Mucosa of rectum (tissue), 2 donors: ENCODE measurements at regions not wholly inside any gene's neighbourhood (a gene's known extent, or its start where the extent isn't known, plus 50 kb on each side); places are given as distances from the start of the nearest gene placed in this dataset.
"Not testable (repeated sequence)": the region's sequence is repeated elsewhere in the genome, so short reads cannot be mapped to it uniquely, and the experiment has no call there.

ENCODE experiments used
- H3K27ac ChIP-seq, 2 donors: one replicate each; pipeline ENCODE4 v1.7.0; 2013; ENCODE audit warnings: inconsistent platforms in 2 of 2, low read depth in 2 of 2, low read length in 2 of 2
- H3K27me3 ChIP-seq, 2 donors: one replicate each; pipeline ENCODE4 v1.7.0; 2013; ENCODE audit warnings: low read length in 2 of 2; ENCODE audit not compliant: control insufficient read depth in 2 of 2, insufficient read depth in 2 of 2
- H3K36me3 ChIP-seq, 2 donors: one replicate each; pipeline ENCODE4 v1.7.0; 2013; ENCODE audit warnings: low read length in 2 of 2; ENCODE audit not compliant: control insufficient read depth in 2 of 2, insufficient read depth in 2 of 2
- H3K4me1 ChIP-seq, 2 donors: one replicate each; pipeline ENCODE4 v1.7.0; 2013; ENCODE audit warnings: low read length in 2 of 2, mild to moderate bottlenecking in 1 of 2; ENCODE audit not compliant: control insufficient read depth in 2 of 2, insufficient read depth in 2 of 2
- H3K4me3 ChIP-seq, 2 donors: one replicate each; pipeline ENCODE4 v1.7.0; 2013; ENCODE audit warnings: low read length in 2 of 2
- H3K9ac ChIP-seq, 2 donors: one replicate each; pipeline ENCODE4 v1.7.0; 2013; ENCODE audit warnings: low read length in 2 of 2, low read depth in 1 of 2, mild to moderate bottlenecking in 1 of 2
- H3K9me3 ChIP-seq, 2 donors: one replicate each; pipeline ENCODE4 v1.7.0; 2013; ENCODE audit warnings: low read length in 2 of 2; ENCODE audit not compliant: control insufficient read depth in 2 of 2
- donor health status: healthy.
- donor health status: Normal muscosa, but diverticular disease.

GRCh38 chr12:131303576-131303975 is 349.9 kb downstream of the ADGRD1 start:
- H3K4me1 ChIP-seq, H3K9me3 ChIP-seq, H3K36me3 ChIP-seq, H3K9ac ChIP-seq, H3K4me3 ChIP-seq, H3K27me3 ChIP-seq, H3K27ac ChIP-seq: not testable (repeated sequence)

- not testable (repeated sequence) for H3K27me3 ChIP-seq, H3K9me3 ChIP-seq, H3K36me3 ChIP-seq, H3K9ac ChIP-seq, H3K4me1 ChIP-seq, H3K4me3 ChIP-seq, H3K27ac ChIP-seq
These were observed 350.9 kb downstream of the ADGRD1 start for GRCh38 chr12:131304642-131305041.

- Histone ChIP-seq H3K9ac (no peak overlapping the region), H3K27ac (no peak overlapping the region), H3K4me1 (no peaks in the 10 kb centered on the region), H3K4me3 (no peak overlapping the region), H3K36me3 (no peaks in the 10 kb centered on the region), H3K27me3 (no peaks in the 10 kb centered on the region), H3K9me3 (no peaks in the 10 kb centered on the region)
These were observed 356.0 kb downstream of the ADGRD1 start for GRCh38 chr12:131309700-131310099.

- not testable (repeated sequence) for H3K4me1 ChIP-seq, H3K27ac ChIP-seq, H3K27me3 ChIP-seq, H3K36me3 ChIP-seq, H3K9me3 ChIP-seq, H3K4me3 ChIP-seq, H3K9ac ChIP-seq
These were observed 356.7 kb downstream of the ADGRD1 start for GRCh38 chr12:131310227-131310969.

DNA sequence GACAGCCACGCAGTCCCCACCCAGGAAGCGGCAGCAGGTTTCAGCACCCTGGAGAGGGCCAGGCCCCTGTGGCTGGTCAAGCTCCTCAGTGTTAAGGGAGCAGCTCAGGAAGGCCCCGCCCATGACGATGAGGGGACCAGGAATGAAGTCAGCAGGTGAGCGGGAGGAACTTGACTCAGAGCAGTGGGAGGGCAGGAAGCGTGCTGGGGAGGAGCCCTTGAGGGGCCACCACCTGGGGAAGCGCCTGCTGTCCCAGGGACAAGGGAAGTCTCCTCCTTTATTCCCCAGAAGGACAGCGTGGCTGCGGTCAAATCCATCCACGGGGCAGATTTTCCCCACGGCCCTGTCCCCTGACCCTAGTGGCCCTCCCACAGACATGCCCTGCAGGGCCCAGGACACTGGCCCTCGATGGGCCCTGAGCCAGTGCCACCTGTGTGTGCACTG is 357.6 kb downstream of the ADGRD1 start:
- H3K4me3 ChIP-seq, H3K27me3 ChIP-seq, H3K27ac ChIP-seq, H3K4me1 ChIP-seq, H3K36me3 ChIP-seq, H3K9me3 ChIP-seq, H3K9ac ChIP-seq: not testable (repeated sequence)

DNA sequence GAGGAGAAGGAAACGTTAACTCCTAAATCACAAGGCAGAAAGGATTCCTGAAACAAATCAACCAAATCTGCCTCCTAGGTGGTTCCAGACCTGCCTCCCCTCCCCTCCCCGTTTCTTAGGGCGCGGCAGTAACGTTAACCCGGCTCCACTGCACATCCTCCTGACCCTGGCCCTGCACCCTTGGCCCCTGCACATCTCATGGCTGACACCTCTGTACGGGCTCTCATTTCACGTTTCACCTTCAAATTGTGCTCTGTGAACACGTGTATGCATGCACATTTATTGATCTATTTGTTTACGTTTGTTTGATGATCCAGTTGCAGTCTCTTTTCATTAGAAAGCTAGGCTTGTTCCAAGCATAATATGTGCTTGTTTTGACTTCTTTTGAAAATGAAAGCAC is 358.1 kb downstream of the ADGRD1 start:
- no peak overlapping the region for H3K27ac ChIP-seq
- no peaks in the 10 kb centered on the region for H3K9me3 ChIP-seq
- no peaks in the 10 kb centered on the region for H3K4me1 ChIP-seq
- no peak overlapping the region for H3K9ac ChIP-seq
- H3K4me3 ChIP-seq = no peak overlapping the region
- no peaks in the 10 kb centered on the region for H3K36me3 ChIP-seq
- H3K27me3 ChIP-seq = no peaks in the 10 kb centered on the region

DNA sequence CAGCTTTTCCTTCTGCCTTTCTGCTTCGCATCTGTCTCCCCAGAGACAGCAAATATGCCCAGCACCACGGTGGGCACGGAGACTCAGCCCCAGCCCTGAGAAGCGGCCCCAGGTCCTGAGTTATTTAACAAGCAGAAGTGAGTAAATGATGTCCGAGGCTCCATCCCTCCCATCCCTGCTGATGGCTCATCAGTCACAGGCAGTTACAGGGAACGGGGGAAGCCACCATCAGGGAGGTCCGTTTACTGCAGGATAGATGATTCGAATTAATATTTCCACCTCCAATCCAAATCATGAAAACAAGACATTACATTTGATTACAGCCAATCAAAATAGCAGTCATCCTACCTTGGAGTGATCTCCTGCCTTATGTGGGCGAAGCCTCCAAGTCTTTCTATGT is 358.7 kb downstream of the ADGRD1 start:
- H3K4me3 ChIP-seq, H3K4me1 ChIP-seq, H3K36me3 ChIP-seq, H3K27ac ChIP-seq, H3K9ac ChIP-seq, H3K9me3 ChIP-seq, H3K27me3 ChIP-seq: not testable (repeated sequence)

DNA sequence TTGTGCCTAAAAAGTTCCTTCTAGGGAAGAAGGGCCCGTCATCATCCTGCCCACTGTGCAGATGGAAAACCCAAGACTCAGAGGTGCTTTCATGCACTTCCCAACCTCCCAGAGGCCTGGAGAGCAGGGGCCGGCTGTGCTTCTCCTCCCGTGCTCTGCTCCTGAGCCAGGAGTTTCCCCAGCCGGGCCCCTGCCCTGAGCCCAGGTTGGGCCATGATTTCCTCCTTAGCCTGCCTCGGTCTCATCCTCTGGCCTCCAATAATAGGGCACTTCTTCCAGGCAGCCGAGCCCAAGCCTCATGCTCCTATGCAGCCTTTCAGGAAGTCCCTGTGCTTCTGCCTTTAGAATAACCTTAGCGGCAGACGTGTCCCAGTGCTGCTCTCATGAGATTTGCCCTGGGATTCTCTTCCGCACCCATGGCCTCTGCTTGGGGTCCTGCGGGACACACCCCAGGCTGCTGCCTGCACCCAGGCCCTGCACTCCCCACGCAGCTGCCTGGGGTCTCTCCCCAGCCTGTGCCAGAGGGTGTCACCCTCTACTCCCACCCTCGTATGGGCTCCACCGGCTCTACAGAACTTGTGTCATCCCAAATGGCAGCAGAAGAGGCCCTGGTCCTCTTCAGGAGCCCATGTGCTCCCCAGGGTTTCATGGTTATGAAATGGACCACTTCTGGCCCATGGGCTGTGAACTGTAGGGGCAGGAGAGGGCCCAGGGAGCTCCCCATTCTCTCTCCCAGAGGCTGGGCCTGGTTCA is 359.3 kb downstream of the ADGRD1 start:
- Histone ChIP-seq H3K27ac (no peak overlapping the region), H3K9ac (no peak overlapping the region), H3K36me3 (no peaks in the 10 kb centered on the region), H3K4me3 (no peak overlapping the region), H3K4me1 (no peaks in the 10 kb centered on the region), H3K27me3 (no peaks in the 10 kb centered on the region), H3K9me3 (no peaks in the 10 kb centered on the region)

DNA sequence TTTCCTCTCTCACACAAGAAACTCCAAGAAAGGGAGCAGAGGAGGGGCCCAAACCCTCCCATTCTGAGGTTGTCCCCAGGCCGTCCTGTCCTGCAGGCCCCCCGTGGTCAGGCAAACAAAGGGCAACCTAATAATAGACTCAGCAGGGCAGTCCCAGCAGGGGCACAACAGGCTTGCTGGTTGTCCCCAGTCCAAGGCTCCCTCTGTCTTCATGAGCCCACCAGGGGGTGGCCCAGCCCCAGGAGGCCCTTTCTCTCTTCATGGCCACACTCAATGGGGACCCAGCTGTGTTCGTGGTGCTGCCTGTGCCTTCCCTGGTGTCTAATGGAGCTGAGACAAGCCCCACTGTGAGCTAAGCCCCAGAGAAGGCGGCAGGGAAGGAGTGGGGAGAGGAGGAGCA is 359.9 kb downstream of the ADGRD1 start:
- Histone ChIP-seq H3K36me3 (no peaks in the 10 kb centered on the region), H3K27me3 (no peaks in the 10 kb centered on the region), H3K4me1 (no peaks in the 10 kb centered on the region), H3K9me3 (no peaks in the 10 kb centered on the region), H3K9ac (no peak overlapping the region), H3K4me3 (no peak overlapping the region), H3K27ac (no peak overlapping the region)

- Histone ChIP-seq H3K27me3 (no peaks in the 10 kb centered on the region), H3K4me1 (no peaks in the 10 kb centered on the region), H3K27ac (no peak overlapping the region), H3K4me3 (no peak overlapping the region), H3K36me3 (no peaks in the 10 kb centered on the region), H3K9me3 (no peaks in the 10 kb centered on the region), H3K9ac (no peak overlapping the region)
These were observed 360.9 kb downstream of the ADGRD1 start for GRCh38 chr12:131314524-131315090.
